MM.1S (cell line): ENCODE measurements at regions not wholly inside any gene's neighbourhood (a gene's known extent, or its start where the extent isn't known, plus 50 kb on each side); places are given as distances from the start of the nearest gene placed in this dataset.

Source experiments
- CTCF ChIP-seq: fragments of 300-600 bp; sonication (generic); IDR thresholded peaks from 2 replicates; pipeline ENCODE4 v1.5.1; 2016; ENCODE audit warnings: antibody characterized with exemption, low read length, mixed read lengths
- EZH2 ChIP-seq: fragments of 300-600 bp; sonication (generic); optimal IDR thresholded peaks from 2 replicates; pipeline ENCODE3; 2017; ENCODE audit warnings: low read depth, mild to moderate bottlenecking, antibody characterized with exemption, low read length, mixed read lengths
- EZH2phosphoT487 ChIP-seq: fragments of 300-600 bp; sonication (generic); IDR thresholded peaks from 2 replicates; pipeline ENCODE4 v1.6.1; 2018; ENCODE audit warnings: antibody characterized with exemption, low read length

GRCh38 chr3:176795891-176796290, 401.4 kb downstream of the TBL1XR1 start:
- TF ChIP-seq CTCF (no peak), EZH2 (no peak), EZH2phosphoT487 (no peak)
